IMR-90 (cell line): ENCODE measurements at regions not wholly inside any gene's neighbourhood (a gene's known extent, or its start where the extent isn't known, plus 50 kb on each side); places are given as distances from the start of the nearest gene placed in this dataset.

Source experiments
- ATAC-seq: fragments of 200-7000 bp; cut with Tn5 transposase; 2 replicates; pipeline ENCODE4 v1.9.1; 2020; ENCODE audit warnings: low read depth, mild to moderate bottlenecking, moderate library complexity
- BruUV-seq: library from RNA; stranded (reverse); fragments of 400-500 nt; replicated peaks from 2 replicates; lab custom pipeline; 2021; lab: Mats Ljungman, UMichigan
- CTCF ChIA-PET: fragments of 300-600 bp; formaldehyde crosslinking; extraction: SDS; loops from one replicate; lab custom pipeline; 2021; ENCODE audit warnings: antibody characterized with exemption; lab: Yijun Ruan, JAX
- POLR2A ChIA-PET: fragments of 300-600 bp; sonication (Branson Sonifier 250); formaldehyde crosslinking; loops from one replicate; lab custom pipeline; 2022; ENCODE audit warnings: antibody characterized with exemption; ENCODE audit not compliant: unreplicated experiment; lab: Charles Lee
- DNase-seq: peaks from one replicate; pipeline ENCODE4 v3.0.0; 2013
- H2AFZ ChIP-seq: replicated peaks from 2 replicates; pipeline ENCODE3; 2013; ENCODE audit warnings: low read length, mild to moderate bottlenecking; ENCODE audit not compliant: poor library complexity
- H2AK5ac ChIP-seq: 2 replicates; pipeline ENCODE4 v1.6.1; 2013; ENCODE audit warnings: low read depth, low read length, inconsistent platforms
- H2AK9ac ChIP-seq: replicated peaks from 2 replicates; pipeline ENCODE3; 2013; ENCODE audit warnings: mild to moderate bottlenecking, low read depth, low read length, moderate library complexity; ENCODE audit not compliant: poor library complexity
- H2BK120ac ChIP-seq: 2 replicates; pipeline ENCODE4 v1.6.1; 2013; ENCODE audit warnings: low read depth, low read length, inconsistent platforms
- H2BK15ac ChIP-seq: 3 replicates; pipeline ENCODE4 v1.6.1; 2013; ENCODE audit warnings: low read depth, low read length, inconsistent platforms
- H2BK20ac ChIP-seq: 2 replicates; pipeline ENCODE4 v1.6.1; 2013; ENCODE audit warnings: low read depth, mild to moderate bottlenecking, inconsistent platforms, low read length, moderate library complexity
- H2BK5ac ChIP-seq: 2 replicates; pipeline ENCODE4 v1.6.1; 2013; ENCODE audit warnings: mild to moderate bottlenecking, low read depth, low read length, inconsistent platforms; ENCODE audit not compliant: poor library complexity, severe bottlenecking
- H3K14ac ChIP-seq: replicated peaks from 2 replicates; pipeline ENCODE4 v1.6.1; 2013; ENCODE audit warnings: low read depth, low read length, inconsistent platforms
- H3K18ac ChIP-seq: 2 replicates; pipeline ENCODE4 v1.6.1; 2013; ENCODE audit warnings: low read depth, low read length, control low read depth
- H3K23ac ChIP-seq: 2 replicates; pipeline ENCODE4 v1.6.1; 2013; ENCODE audit warnings: low read depth, low read length, inconsistent platforms
- H3K27ac ChIP-seq: 2 replicates; pipeline ENCODE4 v1.5.1; 2013; ENCODE audit warnings: mild to moderate bottlenecking, control low read depth, low read length; ENCODE audit not compliant: insufficient read depth
- H3K27me3 ChIP-seq: 2 replicates; pipeline ENCODE4 v1.6.1; 2013; ENCODE audit warnings: low read length; ENCODE audit not compliant: control insufficient read depth, insufficient read depth
- H3K36me3 ChIP-seq: 2 replicates; pipeline ENCODE4 v1.6.1; 2013; ENCODE audit warnings: low read length, mixed read lengths; ENCODE audit not compliant: control insufficient read depth, insufficient read depth
- H3K4ac ChIP-seq: 2 replicates; pipeline ENCODE4 v1.6.1; 2013; ENCODE audit warnings: low read depth, low read length, inconsistent platforms
- H3K4me1 ChIP-seq: 2 replicates; pipeline ENCODE4 v1.6.1; 2013; ENCODE audit warnings: low read length, mixed read lengths; ENCODE audit not compliant: control insufficient read depth, insufficient read depth
- H3K4me2 ChIP-seq: 2 replicates; pipeline ENCODE4 v1.6.1; 2013; ENCODE audit warnings: low read depth, mild to moderate bottlenecking, control low read depth, low read length, moderate library complexity
- H3K4me3 ChIP-seq: 2 replicates; pipeline ENCODE4 v1.5.1; 2013; ENCODE audit warnings: low read depth, mild to moderate bottlenecking, control low read depth, low read length, moderate library complexity; ENCODE audit not compliant: insufficient read depth
- H3K56ac ChIP-seq: 2 replicates; pipeline ENCODE4 v1.6.1; 2013; ENCODE audit warnings: low read length, inconsistent platforms; ENCODE audit not compliant: insufficient read depth; ENCODE audit errors: extremely low read depth
- H3K79me1 ChIP-seq, 2 experiments: 2 replicates each; pipeline ENCODE4 v1.6.1; 2013; ENCODE audit warnings: low read length in 2 of 2, inconsistent platforms in 1 of 2, low read depth in 1 of 2
- H3K9ac ChIP-seq: 2 replicates; pipeline ENCODE4 v1.6.1; 2013; ENCODE audit warnings: low read depth, low read length, control low read depth
- H3K9me1 ChIP-seq: 2 replicates; pipeline ENCODE4 v1.6.1; 2013; ENCODE audit warnings: low read length, inconsistent platforms; ENCODE audit not compliant: insufficient read depth
- H3K9me3 ChIP-seq: 2 replicates; pipeline ENCODE4 v1.6.1; 2013; ENCODE audit warnings: low read length; ENCODE audit not compliant: control insufficient read depth, insufficient read depth
- H4K20me1 ChIP-seq: 2 replicates; pipeline ENCODE4 v1.6.1; 2013; ENCODE audit warnings: low read length, inconsistent platforms; ENCODE audit not compliant: insufficient read depth
- H4K5ac ChIP-seq: 2 replicates; pipeline ENCODE4 v1.6.1; 2013; ENCODE audit warnings: mild to moderate bottlenecking, low read depth, low read length, control low read depth
- H4K8ac ChIP-seq, 2 experiments: 2 replicates each; pipeline ENCODE4 v1.6.1; 2013; ENCODE audit warnings: low read depth in 2 of 2, low read length in 2 of 2, control low read depth in 1 of 2, inconsistent platforms in 1 of 2
- H4K91ac ChIP-seq: 2 replicates; pipeline ENCODE4 v1.6.1; 2013; ENCODE audit warnings: low read depth, low read length, inconsistent platforms; ENCODE audit not compliant: insufficient read depth
- BHLHE40 ChIP-seq: fragments of 150-350 bp; IDR thresholded peaks from 2 replicates; pipeline ENCODE4 v1.6.1; 2016; ENCODE audit warnings: mild to moderate bottlenecking, low read depth, low read length
- CHD1 ChIP-seq: IDR thresholded peaks from 2 replicates; pipeline ENCODE4 v1.6.1; 2012; ENCODE audit warnings: low read depth, low read length, improper control_type of control experiment
- CTCF ChIP-seq: conservative IDR thresholded peaks from 2 replicates; pipeline ENCODE4 v1.5.1; 2012; ENCODE audit warnings: mild to moderate bottlenecking, low read depth, low read length, improper control_type of control experiment
- MAFK ChIP-seq: IDR thresholded peaks from 2 replicates; pipeline ENCODE4 v1.6.1; 2012; ENCODE audit warnings: low read depth, low read length, improper control_type of control experiment
- MAZ ChIP-seq: IDR thresholded peaks from 2 replicates; pipeline ENCODE4 v1.6.1; 2012; ENCODE audit warnings: low read depth, mild to moderate bottlenecking, low read length, improper control_type of control experiment, moderate library complexity, borderline replicate concordance
- MXI1 ChIP-seq: IDR thresholded peaks from 2 replicates; pipeline ENCODE4 v1.6.1; 2012; ENCODE audit warnings: low read depth, mild to moderate bottlenecking, low read length, moderate library complexity, borderline replicate concordance
- NFE2L2 ChIP-seq: fragments of 150-350 bp; IDR thresholded peaks from 2 replicates; pipeline ENCODE4 v1.6.1; 2016; ENCODE audit warnings: low read depth, mild to moderate bottlenecking, low read length
- POLR2A ChIP-seq: IDR thresholded peaks from 2 replicates; pipeline ENCODE4 v1.6.1; 2012; ENCODE audit warnings: mild to moderate bottlenecking, low read depth, low read length
- RAD21 ChIP-seq: IDR thresholded peaks from 2 replicates; pipeline ENCODE4 v1.6.1; 2012; ENCODE audit warnings: low read length, improper control_type of control experiment
- RCOR1 ChIP-seq: IDR thresholded peaks from 2 replicates; pipeline ENCODE4 v1.6.1; 2012; ENCODE audit warnings: mild to moderate bottlenecking, low read length, improper control_type of control experiment; ENCODE audit not compliant: insufficient replicate concordance
- SMC3 ChIP-seq: fragments of 150-350 bp; IDR thresholded peaks from 2 replicates; pipeline ENCODE4 v1.6.1; 2016; ENCODE audit warnings: low read depth, mild to moderate bottlenecking, antibody characterized with exemption, low read length, moderate library complexity
- WGBS, 2 experiments: methylation state at CpG; one replicate each; pipeline versions ENCODE4 v1.1.5 to v1.1.7; 2013; ENCODE audit warnings: missing lambda C conversion rate in 2 of 2; ENCODE audit not compliant: insufficient read length in 1 of 2; ENCODE audit errors: extremely low coverage in 2 of 2; 5-methylcytosine and 5-hydroxymethylcytosine counted together
- dilution Hi-C: fragments of 300-500 bp; cut with HindIII; formaldehyde crosslinking; loops from one replicate; pipeline ENCODE4 v1.14.3; 2018; ENCODE audit warnings: low sequenced_read_pairs; ENCODE audit not compliant: unreplicated experiment
- in situ Hi-C: fragments of 300-500 bp; cut with MboI; formaldehyde crosslinking; loops from 3 replicates; pipeline ENCODE4 v1.14.3; 2019; ENCODE audit warnings: low sequenced_read_pairs, inconsistent platforms, mixed read lengths
- intact Hi-C: fragments of 100-400 bp; cut with micrococcal nuclease; formaldehyde crosslinking; loops from 2 replicates; pipeline ENCODE4 v1.10.0; 2022
- TF ChIP-seq, protein P1 (sequence below): fragments of 150-350 bp; IDR thresholded peaks from 2 replicates; pipeline ENCODE4 v1.6.1; 2017; ENCODE audit warnings: mild to moderate bottlenecking, antibody characterized with exemption, low read length, low read depth
- TF ChIP-seq, protein P2 (sequence below): fragments of 150-350 bp; IDR thresholded peaks from 2 replicates; pipeline ENCODE4 v1.6.1; 2016; ENCODE audit warnings: low read depth, mild to moderate bottlenecking, low read length, moderate library complexity, borderline replicate concordance

GRCh38 chr4:30256116-30256832 is 463.9 kb upstream of the PCDH7 start:
- Histone ChIP-seq H3K4me3 (no peak overlapping the region), H3K27ac (no peak overlapping the region), H3K27me3 (no peaks in the 10 kb centered on the region), H2AFZ (no peak overlapping the region), H2BK5ac (no peak overlapping the region), H2BK20ac (no peak overlapping the region), H3K23ac (no peak overlapping the region), H4K8ac (no peak overlapping the region), H2AK9ac (no peak overlapping the region), H3K14ac (no peak overlapping the region), H3K56ac (no peak overlapping the region), H3K79me1 (no peaks in the 10 kb centered on the region), H3K4me2 (no peak overlapping the region), H2BK15ac (no peak overlapping the region), H2BK120ac (no peak overlapping the region), H3K4ac (no peak overlapping the region), H4K20me1 (no peaks in the 10 kb centered on the region), H3K18ac (no peak overlapping the region), H3K9ac (no peak overlapping the region), H4K5ac (no peak overlapping the region), H2AK5ac (no peak overlapping the region), H3K9me3 (no peaks in the 10 kb centered on the region), H3K9me1 (no peaks in the 10 kb centered on the region), H3K4me1 (no peaks in the 10 kb centered on the region), H3K36me3 (no peaks in the 10 kb centered on the region), H4K91ac (no peak overlapping the region)
- in situ Hi-C loops, result no loop called here
- intact Hi-C loops, result no loop called here
- TF ChIP-seq POLR2A (no peak), RAD21 (no peak), SMC3 (no peak), MAFK (no peak), RCOR1 (no peak), BHLHE40 (no peak), CHD1 (no peak), CTCF (no peak), MAZ (no peak), NFE2L2 (no peak), MXI1 (no peak)
- TF ChIP-seq, protein P1, sequence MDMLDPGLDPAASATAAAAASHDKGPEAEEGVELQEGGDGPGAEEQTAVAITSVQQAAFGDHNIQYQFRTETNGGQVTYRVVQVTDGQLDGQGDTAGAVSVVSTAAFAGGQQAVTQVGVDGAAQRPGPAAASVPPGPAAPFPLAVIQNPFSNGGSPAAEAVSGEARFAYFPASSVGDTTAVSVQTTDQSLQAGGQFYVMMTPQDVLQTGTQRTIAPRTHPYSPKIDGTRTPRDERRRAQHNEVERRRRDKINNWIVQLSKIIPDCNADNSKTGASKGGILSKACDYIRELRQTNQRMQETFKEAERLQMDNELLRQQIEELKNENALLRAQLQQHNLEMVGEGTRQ, result no peak
- TF ChIP-seq, protein P2, sequence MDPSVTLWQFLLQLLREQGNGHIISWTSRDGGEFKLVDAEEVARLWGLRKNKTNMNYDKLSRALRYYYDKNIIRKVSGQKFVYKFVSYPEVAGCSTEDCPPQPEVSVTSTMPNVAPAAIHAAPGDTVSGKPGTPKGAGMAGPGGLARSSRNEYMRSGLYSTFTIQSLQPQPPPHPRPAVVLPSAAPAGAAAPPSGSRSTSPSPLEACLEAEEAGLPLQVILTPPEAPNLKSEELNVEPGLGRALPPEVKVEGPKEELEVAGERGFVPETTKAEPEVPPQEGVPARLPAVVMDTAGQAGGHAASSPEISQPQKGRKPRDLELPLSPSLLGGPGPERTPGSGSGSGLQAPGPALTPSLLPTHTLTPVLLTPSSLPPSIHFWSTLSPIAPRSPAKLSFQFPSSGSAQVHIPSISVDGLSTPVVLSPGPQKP, result no peak
- dilution Hi-C loops, result no loop called here
- BruUV-seq, result no TSS peak
- ChIA-PET POLR2A (no interaction called here), CTCF (interaction anchor here (0.5 kb wide), 1 partner anchor 98 kb away, joined by 5 read pairs; no protein-coding TSS in a partner anchor)
- DNase-seq (no peak), ATAC-seq (no peak)
- no CpG with 5 or more reads among the region's 3 CpGs for WGBS, 2 experiments
